ENCODE measurements at regions not wholly inside any gene's neighbourhood (a gene's known extent, or its start where the extent isn't known, plus 50 kb on each side); places are given as distances from the start of the nearest gene placed in this dataset.

DNA sequence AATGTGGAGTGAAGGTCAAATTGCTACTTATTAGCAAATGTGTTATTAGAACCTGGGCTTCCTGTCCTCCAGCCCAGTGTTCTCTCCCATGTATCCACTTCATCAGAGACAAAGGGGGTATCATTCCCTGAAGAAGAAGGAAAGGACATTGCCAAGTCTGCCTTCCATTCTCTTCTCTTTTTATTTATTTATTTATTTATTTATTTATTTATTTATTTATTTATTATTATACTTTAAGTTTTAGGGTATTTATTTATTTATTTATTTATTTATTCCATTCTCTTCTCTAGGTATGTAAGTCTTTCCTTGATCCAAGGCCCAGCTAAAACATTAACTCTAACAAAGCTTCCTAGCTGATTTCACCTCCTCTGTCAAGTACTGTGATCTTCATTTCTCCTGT is 277.8 kb upstream of the DNAJC19 start:
- Histone ChIP-seq H3K4me2 (no peak overlapping the region), H3K79me2 (ENCODE audit: insufficient read depth, low read depth) (no peaks in the 10 kb centered on the region), H3K4me3 (IDR thresholded peaks at IDR 0.05; ENCODE audit: insufficient read depth, low read depth, low read length) (no peak overlapping the region), H3K27me3 (ENCODE audit: insufficient read depth, low read depth) (no peaks in the 10 kb centered on the region), H2AFZ (ENCODE audit: low read depth) (no peak overlapping the region), H3K4me1 (ENCODE audit: low read depth, poor library complexity, severe bottlenecking) (peaks cover 4% of the 10 kb centered on the region), H3K36me3 (ENCODE audit: insufficient read depth) (no peaks in the 10 kb centered on the region), H3K9ac (no peak overlapping the region), H3K27ac (no peak overlapping the region), H4K20me1 (ENCODE audit: insufficient read depth) (no peaks in the 10 kb centered on the region)
- TF ChIP-seq, protein P1, sequence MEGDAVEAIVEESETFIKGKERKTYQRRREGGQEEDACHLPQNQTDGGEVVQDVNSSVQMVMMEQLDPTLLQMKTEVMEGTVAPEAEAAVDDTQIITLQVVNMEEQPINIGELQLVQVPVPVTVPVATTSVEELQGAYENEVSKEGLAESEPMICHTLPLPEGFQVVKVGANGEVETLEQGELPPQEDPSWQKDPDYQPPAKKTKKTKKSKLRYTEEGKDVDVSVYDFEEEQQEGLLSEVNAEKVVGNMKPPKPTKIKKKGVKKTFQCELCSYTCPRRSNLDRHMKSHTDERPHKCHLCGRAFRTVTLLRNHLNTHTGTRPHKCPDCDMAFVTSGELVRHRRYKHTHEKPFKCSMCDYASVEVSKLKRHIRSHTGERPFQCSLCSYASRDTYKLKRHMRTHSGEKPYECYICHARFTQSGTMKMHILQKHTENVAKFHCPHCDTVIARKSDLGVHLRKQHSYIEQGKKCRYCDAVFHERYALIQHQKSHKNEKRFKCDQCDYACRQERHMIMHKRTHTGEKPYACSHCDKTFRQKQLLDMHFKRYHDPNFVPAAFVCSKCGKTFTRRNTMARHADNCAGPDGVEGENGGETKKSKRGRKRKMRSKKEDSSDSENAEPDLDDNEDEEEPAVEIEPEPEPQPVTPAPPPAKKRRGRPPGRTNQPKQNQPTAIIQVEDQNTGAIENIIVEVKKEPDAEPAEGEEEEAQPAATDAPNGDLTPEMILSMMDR (conservative IDR thresholded peaks at IDR 0.05; ENCODE audit: low read depth, low read length): no peak

DNA sequence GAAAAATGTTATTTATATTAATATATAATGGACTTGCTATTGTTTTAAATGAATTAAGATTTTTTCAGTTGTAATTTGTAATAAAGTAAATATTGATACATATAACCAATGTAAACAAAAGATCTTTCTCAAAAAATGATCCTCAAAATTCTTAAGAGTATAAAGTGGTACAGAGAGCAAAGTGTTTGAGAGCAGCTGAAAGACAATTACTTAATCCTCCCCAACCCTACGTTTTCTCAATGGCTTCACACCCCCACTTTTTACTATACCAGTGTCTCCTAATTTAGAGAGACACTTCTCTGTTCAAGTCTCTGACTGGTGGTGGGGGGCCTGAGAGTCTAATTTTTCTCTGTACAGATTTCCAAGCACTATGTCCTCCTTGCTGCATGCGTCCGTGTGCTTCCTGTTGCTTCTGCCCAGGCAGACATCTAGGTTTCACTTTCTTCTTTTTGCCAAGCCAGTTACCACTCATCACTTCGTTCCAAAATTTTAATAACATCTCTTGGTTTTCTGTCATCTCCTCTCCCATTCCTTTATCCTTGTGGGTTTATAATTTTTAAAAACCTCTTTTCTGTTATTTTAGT is 276.3 kb upstream of the DNAJC19 start:
- Histone ChIP-seq H3K4me3 (IDR thresholded peaks at IDR 0.05; ENCODE audit: insufficient read depth, low read depth, low read length) (no peak overlapping the region), H4K20me1 (ENCODE audit: insufficient read depth) (no peaks in the 10 kb centered on the region), H3K4me2 (peak overlapping the region; percentile 66), H2AFZ (ENCODE audit: low read depth) (peak overlapping the region; percentile 73), H3K27ac (peak overlapping the region; percentile 22; the same call in 1 of the 2 replicates), H3K36me3 (ENCODE audit: insufficient read depth) (no peaks in the 10 kb centered on the region), H3K79me2 (ENCODE audit: insufficient read depth, low read depth) (no peaks in the 10 kb centered on the region), H3K27me3 (ENCODE audit: insufficient read depth, low read depth) (no peaks in the 10 kb centered on the region), H3K9ac (peak overlapping the region; percentile 66), H3K4me1 (ENCODE audit: low read depth, poor library complexity, severe bottlenecking) (peaks cover 4% of the 10 kb centered on the region)
- TF ChIP-seq, protein P1 (conservative IDR thresholded peaks at IDR 0.05; ENCODE audit: low read depth, low read length): no peak

DNA sequence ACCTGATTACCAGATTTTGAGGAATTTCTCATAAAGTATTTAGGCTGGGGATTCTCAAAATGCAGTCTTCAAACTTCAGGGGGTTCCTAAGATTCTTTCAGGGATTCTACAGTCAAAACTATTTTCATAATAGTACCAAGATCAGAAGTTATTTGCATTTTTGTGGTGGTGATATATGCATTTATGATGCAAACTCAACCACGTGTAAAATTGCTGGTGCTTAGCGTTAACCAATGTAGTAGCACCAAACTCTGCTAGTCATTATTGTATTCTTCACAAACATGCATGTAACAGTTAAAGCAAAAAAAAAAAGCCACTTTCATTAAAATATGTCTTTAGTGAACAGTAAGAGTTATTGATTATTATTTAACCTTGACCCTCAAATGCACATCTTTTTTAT is 274.9 kb upstream of the DNAJC19 start:
- H2AFZ ChIP-seq (ENCODE audit: low read depth): no peak overlapping the region
- H3K4me3 ChIP-seq (IDR thresholded peaks at IDR 0.05; ENCODE audit: insufficient read depth, low read depth, low read length): no peak overlapping the region
- TF ChIP-seq, protein P1 (conservative IDR thresholded peaks at IDR 0.05; ENCODE audit: low read depth, low read length): no peak
- H3K4me2 ChIP-seq: no peak overlapping the region
- H3K36me3 ChIP-seq (ENCODE audit: insufficient read depth): no peaks in the 10 kb centered on the region
- no peaks in the 10 kb centered on the region for H3K27me3 ChIP-seq (ENCODE audit: insufficient read depth, low read depth)
- H4K20me1 ChIP-seq (ENCODE audit: insufficient read depth): no peaks in the 10 kb centered on the region
- no peak overlapping the region for H3K27ac ChIP-seq
- H3K4me1 ChIP-seq (ENCODE audit: low read depth, poor library complexity, severe bottlenecking): peaks cover 4% of the 10 kb centered on the region
- H3K79me2 ChIP-seq (ENCODE audit: insufficient read depth, low read depth): no peaks in the 10 kb centered on the region
- no peak overlapping the region for H3K9ac ChIP-seq

DNA sequence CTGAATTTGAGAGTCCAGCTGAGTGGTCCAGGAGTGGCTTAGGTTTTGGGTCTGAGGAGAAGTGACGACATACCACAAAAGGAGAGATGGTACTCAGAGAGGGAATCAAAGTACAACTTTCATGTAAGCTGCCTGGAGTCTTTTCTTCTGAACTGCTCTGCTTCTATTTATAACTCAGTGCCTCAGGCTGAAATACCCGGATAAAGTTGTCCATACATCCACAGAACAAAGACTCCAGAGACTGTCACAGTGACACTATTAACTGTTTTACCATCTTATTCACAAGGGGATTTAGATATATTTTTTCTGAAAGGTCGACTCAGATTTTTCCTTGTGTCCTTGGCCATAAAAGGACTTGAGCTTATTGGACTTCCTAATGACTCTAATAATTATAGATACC is 264.3 kb upstream of the DNAJC19 start:
- Histone ChIP-seq H2AFZ (ENCODE audit: low read depth) (no peak overlapping the region), H3K79me2 (ENCODE audit: insufficient read depth, low read depth) (no peaks in the 10 kb centered on the region), H3K4me3 (IDR thresholded peaks at IDR 0.05; ENCODE audit: insufficient read depth, low read depth, low read length) (no peak overlapping the region), H3K4me2 (no peak overlapping the region), H3K9ac (no peak overlapping the region), H3K4me1 (ENCODE audit: low read depth, poor library complexity, severe bottlenecking) (no peaks in the 10 kb centered on the region), H3K36me3 (ENCODE audit: insufficient read depth) (no peaks in the 10 kb centered on the region), H3K27me3 (ENCODE audit: insufficient read depth, low read depth) (no peaks in the 10 kb centered on the region), H4K20me1 (ENCODE audit: insufficient read depth) (no peaks in the 10 kb centered on the region), H3K27ac (no peak overlapping the region)
- TF ChIP-seq, protein P1 (conservative IDR thresholded peaks at IDR 0.05; ENCODE audit: low read depth, low read length): no peak
